NCI-H345 treated with DMSO at 0.1 percent for 48 hours (cell line): ENCODE measurements at regions not wholly inside any gene's neighbourhood (a gene's known extent, or its start where the extent isn't known, plus 50 kb on each side); places are given as distances from the start of the nearest gene placed in this dataset.
"Not testable (repeated sequence)": the region's sequence is repeated elsewhere in the genome, so short reads cannot be mapped to it uniquely, and the experiment has no call there.

ENCODE experiments used
- DNase-seq: peaks from one replicate; lab custom pipeline; 2025; ENCODE audit not compliant: unreplicated experiment; lab: John Stamatoyannopoulos, UW

- no peak for DNase-seq
These were observed 91.0 kb downstream of the ADCYAP1 start for GRCh38 chr18:995629-996028.

- DNase-seq, result no peak
These were observed 92.8 kb downstream of the ADCYAP1 start for GRCh38 chr18:997499-997898.

GRCh38 chr18:998936-999335 lies 94.3 kb downstream of the ADCYAP1 start:
- DNase-seq, result no peak

GRCh38 chr18:1002653-1003178 lies 98.0 kb downstream of the ADCYAP1 start:
- DNase-seq, result no peak

GRCh38 chr18:1003499-1003898 lies 98.8 kb downstream of the ADCYAP1 start:
- DNase-seq, result no peak

- no peak for DNase-seq
These were observed 101.6 kb downstream of the ADCYAP1 start for GRCh38 chr18:1006304-1006703.

GRCh38 chr18:1006965-1007364 lies 102.3 kb downstream of the ADCYAP1 start:
- no peak for DNase-seq

- DNase-seq, result no peak
These were observed 106.7 kb downstream of the ADCYAP1 start for GRCh38 chr18:1011349-1011748.

GRCh38 chr18:1012775-1013174 lies 108.1 kb downstream of the ADCYAP1 start:
- DNase-seq, result no peak

- DNase-seq, result no peak
These were observed 109.3 kb downstream of the ADCYAP1 start for GRCh38 chr18:1013951-1014350.

GRCh38 chr18:1014509-1014908 lies 109.8 kb downstream of the ADCYAP1 start:
- no peak for DNase-seq

GRCh38 chr18:1014951-1015624 lies 110.4 kb downstream of the ADCYAP1 start:
- DNase-seq, result no peak

GRCh38 chr18:1015777-1016176 lies 111.1 kb downstream of the ADCYAP1 start:
- DNase-seq, result no peak

- DNase-seq, result no peak
These were observed 112.8 kb downstream of the ADCYAP1 start for GRCh38 chr18:1017227-1018058.

- DNase-seq, result no peak
These were observed 113.6 kb downstream of the ADCYAP1 start for GRCh38 chr18:1018181-1018681.

GRCh38 chr18:1019191-1019590 lies 114.5 kb downstream of the ADCYAP1 start:
- DNase-seq, result no peak

- DNase-seq, result no peak
These were observed 116.2 kb downstream of the ADCYAP1 start for GRCh38 chr18:1020731-1021344.

GRCh38 chr18:1026930-1027329 lies 122.3 kb downstream of the ADCYAP1 start:
- no peak for DNase-seq

- not testable (repeated sequence) for DNase-seq
These were observed 128.4 kb downstream of the ADCYAP1 start for GRCh38 chr18:1033092-1033491.

GRCh38 chr18:1034971-1035370 lies 130.3 kb downstream of the ADCYAP1 start:
- DNase-seq, result no peak

GRCh38 chr18:1036926-1037325 lies 132.3 kb downstream of the ADCYAP1 start:
- DNase-seq, result no peak

- DNase-seq, result no peak
These were observed 133.1 kb downstream of the ADCYAP1 start for GRCh38 chr18:1037776-1038175.
